ENCODE measurements at regions not wholly inside any gene's neighbourhood (a gene's known extent, or its start where the extent isn't known, plus 50 kb on each side); places are given as distances from the start of the nearest gene placed in this dataset.

DNA sequence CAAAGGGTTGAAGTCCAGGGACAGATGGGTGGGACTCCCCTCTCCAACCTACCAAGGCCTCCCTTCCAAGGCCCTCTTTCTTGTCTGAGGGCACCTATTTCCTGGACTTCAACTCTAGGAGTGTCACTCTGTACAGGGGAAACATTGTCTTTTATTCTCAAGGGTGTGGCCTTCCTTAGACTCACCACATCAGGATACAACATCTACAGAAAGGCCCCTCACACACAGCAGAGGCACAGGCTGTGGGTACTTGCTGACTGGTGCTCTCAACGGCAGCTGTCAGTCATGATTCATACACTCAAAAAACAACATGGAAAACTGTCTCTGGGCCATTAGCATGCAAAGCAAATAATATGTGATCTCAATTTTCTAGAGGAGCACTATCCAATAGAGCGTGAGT is 78.0 kb downstream of the RCN1 start:
- no peak for TF ChIP-seq NPAS2 (CRISPR knock-in tag; IDR thresholded peaks at IDR 0.05; ENCODE audit: borderline replicate concordance)
- TF ChIP-seq, protein P1, sequence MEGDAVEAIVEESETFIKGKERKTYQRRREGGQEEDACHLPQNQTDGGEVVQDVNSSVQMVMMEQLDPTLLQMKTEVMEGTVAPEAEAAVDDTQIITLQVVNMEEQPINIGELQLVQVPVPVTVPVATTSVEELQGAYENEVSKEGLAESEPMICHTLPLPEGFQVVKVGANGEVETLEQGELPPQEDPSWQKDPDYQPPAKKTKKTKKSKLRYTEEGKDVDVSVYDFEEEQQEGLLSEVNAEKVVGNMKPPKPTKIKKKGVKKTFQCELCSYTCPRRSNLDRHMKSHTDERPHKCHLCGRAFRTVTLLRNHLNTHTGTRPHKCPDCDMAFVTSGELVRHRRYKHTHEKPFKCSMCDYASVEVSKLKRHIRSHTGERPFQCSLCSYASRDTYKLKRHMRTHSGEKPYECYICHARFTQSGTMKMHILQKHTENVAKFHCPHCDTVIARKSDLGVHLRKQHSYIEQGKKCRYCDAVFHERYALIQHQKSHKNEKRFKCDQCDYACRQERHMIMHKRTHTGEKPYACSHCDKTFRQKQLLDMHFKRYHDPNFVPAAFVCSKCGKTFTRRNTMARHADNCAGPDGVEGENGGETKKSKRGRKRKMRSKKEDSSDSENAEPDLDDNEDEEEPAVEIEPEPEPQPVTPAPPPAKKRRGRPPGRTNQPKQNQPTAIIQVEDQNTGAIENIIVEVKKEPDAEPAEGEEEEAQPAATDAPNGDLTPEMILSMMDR (IDR thresholded peaks at IDR 0.05) = no peak
- TF ChIP-seq CHD2 (IDR thresholded peaks at IDR 0.05; ENCODE audit: low read length, partially characterized antibody) = no peak
- no peak for TF ChIP-seq GATA3 (IDR thresholded peaks at IDR 0.05; ENCODE audit: borderline replicate concordance)
- TF ChIP-seq, protein P2, sequence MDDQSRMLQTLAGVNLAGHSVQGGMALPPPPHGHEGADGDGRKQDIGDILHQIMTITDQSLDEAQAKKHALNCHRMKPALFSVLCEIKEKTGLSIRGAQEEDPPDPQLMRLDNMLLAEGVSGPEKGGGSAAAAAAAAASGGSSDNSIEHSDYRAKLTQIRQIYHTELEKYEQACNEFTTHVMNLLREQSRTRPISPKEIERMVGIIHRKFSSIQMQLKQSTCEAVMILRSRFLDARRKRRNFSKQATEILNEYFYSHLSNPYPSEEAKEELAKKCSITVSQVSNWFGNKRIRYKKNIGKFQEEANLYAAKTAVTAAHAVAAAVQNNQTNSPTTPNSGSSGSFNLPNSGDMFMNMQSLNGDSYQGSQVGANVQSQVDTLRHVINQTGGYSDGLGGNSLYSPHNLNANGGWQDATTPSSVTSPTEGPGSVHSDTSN (IDR thresholded peaks at IDR 0.05) = no peak
- TF ChIP-seq CBX8 (IDR thresholded peaks at IDR 0.05) = no peak
- TF ChIP-seq POLR2A (IDR thresholded peaks at IDR 0.05; ENCODE audit: low read length) = no peak
- no peak for TF ChIP-seq POLR2AphosphoS2 (conservative IDR thresholded peaks at IDR 0.05; ENCODE audit: low read length)
- TF ChIP-seq RAD21 (conservative IDR thresholded peaks at IDR 0.05 in 1 of 2, IDR thresholded peaks at IDR 0.05 in 1 of 2) = no peak
- no peak for TF ChIP-seq MYC (IDR thresholded peaks at IDR 0.05; ENCODE audit: borderline replicate concordance, low read length)

All from A549 (cell line).